IPS-NIHi7 (cell line): ENCODE measurements at regions not wholly inside any gene's neighbourhood (a gene's known extent, or its start where the extent isn't known, plus 50 kb on each side); places are given as distances from the start of the nearest gene placed in this dataset.
"Not testable (repeated sequence)": the region's sequence is repeated elsewhere in the genome, so short reads cannot be mapped to it uniquely, and the experiment has no call there.

Experiments
- DNase-seq: peaks from one replicate; pipeline ENCODE4 v3.0.0; 2012; ENCODE audit warnings: mixed read lengths; ENCODE audit errors: extremely low spot score

- no peak for DNase-seq
Measured at GRCh38 chr10:90023950-90024349, 322.6 kb downstream of the KIF20B start.

- no peak for DNase-seq
Measured at GRCh38 chr10:90028312-90028711, 326.9 kb downstream of the KIF20B start.

- no peak for DNase-seq
Measured at GRCh38 chr10:90031776-90032175, 330.4 kb downstream of the KIF20B start.

- DNase-seq = no peak
Measured at GRCh38 chr10:90032519-90032918, 331.1 kb downstream of the KIF20B start.

DNA sequence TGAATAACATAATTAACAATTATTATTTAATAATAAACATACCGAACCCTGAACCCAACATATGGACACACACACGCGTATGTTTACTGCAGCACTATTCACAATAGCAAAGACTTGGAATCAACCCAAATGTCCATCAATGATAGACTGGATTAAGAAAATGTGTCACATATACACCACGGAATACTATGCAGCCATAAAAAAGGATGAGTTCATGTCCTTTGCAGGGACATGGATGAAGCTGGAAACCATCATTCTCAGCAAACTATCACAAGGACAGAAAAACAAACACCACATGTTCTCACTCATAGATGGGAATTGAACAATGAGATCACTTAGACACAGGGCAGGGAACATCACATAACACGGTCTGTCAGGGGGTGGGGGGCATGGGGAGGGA lies 333.5 kb downstream of the KIF20B start:
- not testable (repeated sequence) for DNase-seq

GRCh38 chr10:90041585-90041984 lies 340.2 kb downstream of the KIF20B start:
- no peak for DNase-seq

DNA sequence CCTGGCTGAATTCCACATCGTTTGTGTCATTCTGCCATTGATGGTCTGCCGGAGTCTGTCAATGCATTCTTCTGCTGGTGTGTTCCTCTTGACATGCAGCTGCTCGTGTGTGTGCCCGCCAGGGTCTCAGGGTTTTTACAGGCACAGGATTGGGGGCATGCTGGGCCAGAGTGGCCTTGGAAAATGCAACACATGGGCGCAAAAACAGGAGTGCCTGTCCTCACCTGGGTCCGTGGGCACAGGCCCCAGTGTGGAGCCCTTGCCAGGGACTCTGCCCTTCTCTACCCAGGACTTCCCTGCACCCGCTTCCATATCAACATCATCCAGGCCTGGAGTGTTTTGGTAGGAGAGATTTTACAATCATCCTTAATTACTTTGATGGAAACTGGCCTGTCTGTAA lies 340.7 kb downstream of the KIF20B start:
- DNase-seq = no peak

DNA sequence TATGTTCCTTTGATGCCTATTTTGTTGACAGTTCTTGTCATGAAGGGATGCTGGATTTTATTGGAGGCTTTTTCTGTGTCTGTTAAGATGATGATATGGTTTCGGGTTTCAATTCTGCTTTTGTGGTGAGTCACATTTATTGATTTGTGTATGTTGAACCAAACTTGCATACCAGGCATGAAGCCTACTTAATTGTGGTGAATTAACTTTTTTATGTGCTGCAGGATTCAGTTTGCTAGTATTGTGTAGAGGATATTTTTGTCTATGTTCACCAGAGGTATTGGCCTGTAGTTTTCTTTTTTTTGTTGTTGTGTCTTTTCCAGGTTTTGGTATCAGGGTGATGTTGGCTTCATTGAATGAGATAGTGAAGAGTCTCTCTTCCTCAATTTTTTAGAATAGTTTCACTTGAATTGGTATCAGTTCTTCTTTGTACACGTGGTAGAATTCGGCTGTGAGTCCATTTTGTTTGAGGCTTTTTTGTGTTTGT lies 345.9 kb downstream of the KIF20B start:
- DNase-seq = no peak

DNA sequence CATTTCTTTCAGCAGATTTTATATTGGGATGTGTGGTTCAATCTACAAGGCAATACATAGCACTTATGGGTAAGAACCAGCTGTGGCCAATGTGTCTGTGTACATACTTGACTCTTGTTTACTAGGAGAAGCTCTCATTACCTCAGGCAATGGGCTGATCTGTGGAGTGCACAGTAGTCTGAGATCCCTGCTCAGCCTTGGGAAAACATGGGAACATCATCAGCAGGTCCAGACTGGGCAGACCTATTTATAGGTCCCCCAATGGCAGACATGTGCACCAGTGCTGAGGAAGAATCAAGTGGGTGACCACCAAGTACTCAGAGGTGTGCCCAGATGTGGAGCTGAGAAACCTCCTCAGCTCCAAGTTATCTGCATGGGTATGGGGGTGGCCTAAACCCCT lies 349.7 kb downstream of the KIF20B start:
- no peak for DNase-seq

GRCh38 chr10:90051474-90051873 lies 350.1 kb downstream of the KIF20B start:
- no peak for DNase-seq

DNA sequence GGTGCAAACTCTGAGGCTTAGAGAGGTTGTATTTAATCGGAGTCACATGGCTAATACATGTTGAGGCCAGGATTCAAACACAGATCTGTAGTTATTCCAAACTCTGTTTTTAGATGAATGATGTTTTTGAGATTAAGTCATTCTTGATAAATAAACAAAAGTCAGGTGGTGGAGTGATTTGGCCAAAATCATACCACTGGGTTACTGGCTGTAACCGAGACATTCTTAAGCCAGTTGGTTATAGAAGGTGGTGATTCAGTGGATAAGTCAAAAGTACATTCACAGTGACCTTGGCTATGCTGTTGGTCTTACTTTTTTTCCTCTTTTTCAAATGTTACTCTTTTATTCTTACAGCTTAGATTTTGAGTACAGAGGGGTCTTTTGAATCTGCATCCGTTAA lies 361.4 kb downstream of the KIF20B start:
- no peak for DNase-seq

- DNase-seq = no peak
Measured at GRCh38 chr10:90064295-90064694, 362.9 kb downstream of the KIF20B start.

GRCh38 chr10:90066435-90066834 lies 365.0 kb downstream of the KIF20B start:
- DNase-seq = no peak

- no peak for DNase-seq
Measured at GRCh38 chr10:90075995-90076394, 374.6 kb downstream of the KIF20B start.

GRCh38 chr10:90079819-90080218 lies 378.4 kb downstream of the KIF20B start:
- DNase-seq = no peak

DNA sequence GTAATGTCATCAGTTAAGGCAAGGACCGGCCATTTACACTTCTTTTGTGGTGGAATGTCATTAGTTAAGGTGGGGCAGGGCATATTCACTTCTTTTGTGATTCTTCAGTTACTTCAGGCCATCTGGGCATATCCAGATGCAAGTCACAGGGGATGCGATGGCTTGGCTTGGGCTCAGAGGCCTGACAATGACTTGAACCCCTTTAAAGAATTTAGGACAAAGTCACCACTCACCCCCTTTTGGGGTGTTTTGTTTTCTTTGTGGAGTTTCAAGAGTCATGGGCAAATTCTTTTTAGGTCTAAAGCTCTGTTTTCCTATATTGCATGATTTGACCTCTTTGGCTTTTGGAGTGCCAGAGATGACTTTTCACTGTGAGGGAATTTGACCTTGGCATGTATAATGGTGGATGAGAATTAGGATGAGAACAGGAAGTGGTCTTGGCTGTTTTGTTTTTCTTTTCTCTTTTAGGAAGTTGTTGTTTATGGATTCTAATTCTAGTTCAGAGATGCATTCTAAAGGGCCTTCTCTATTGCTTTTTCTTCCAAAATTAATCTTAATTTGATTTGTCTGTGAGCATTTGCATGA lies 385.3 kb downstream of the KIF20B start:
- DNase-seq = not testable (repeated sequence)

DNA sequence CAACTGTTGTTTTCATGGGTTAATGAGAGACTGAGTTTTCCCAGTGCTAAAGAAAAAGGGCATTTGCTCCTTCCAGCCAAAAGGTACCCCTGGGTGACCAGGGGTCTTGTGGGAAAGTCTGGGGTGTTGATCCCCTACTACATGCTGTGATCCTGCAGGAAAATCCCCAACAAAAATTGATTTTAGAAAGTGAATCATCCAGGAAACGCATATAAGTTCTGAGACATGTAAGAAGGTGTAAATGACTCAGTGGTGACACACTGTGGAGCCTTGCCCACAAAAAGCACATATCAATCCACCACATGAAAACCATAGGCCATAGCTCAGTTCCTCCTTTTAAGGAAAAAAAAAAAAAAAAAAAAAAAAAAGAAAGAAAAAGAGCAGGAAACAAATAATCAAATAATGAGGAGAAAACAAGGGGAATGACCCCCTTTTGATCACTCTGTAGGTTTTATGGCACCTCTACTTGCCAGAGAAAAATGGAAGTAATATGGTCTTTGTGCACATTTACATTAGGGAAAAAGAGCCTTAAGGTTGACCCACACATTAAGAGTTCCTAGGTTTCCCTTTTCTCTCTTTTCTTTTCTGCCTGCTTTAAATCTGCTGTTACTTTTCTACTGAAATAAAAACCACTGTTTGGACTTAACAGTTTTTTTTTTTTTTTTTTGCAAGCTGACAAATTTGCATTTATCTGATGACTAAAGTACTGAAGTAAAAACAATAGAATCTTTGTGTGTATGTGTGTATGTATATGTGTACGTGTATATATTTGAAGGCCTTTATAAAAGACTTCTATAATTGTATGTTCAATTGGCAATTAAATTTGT lies 386.0 kb downstream of the KIF20B start:
- DNase-seq = no peak

DNA sequence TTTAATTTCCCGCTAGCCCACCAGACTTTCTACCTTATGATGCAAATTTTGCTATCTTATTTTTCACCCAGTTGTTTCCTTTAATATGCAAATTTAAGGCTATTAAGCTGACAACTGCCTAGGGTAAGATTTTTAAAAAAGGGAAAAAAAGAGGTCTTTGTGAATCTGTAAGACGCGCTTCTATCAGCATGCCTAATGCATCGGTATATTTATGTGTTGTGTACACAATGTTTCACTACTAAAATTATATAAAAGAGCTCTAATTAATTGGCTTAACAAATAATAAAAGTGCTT lies 386.6 kb downstream of the KIF20B start:
- no peak for DNase-seq

DNA sequence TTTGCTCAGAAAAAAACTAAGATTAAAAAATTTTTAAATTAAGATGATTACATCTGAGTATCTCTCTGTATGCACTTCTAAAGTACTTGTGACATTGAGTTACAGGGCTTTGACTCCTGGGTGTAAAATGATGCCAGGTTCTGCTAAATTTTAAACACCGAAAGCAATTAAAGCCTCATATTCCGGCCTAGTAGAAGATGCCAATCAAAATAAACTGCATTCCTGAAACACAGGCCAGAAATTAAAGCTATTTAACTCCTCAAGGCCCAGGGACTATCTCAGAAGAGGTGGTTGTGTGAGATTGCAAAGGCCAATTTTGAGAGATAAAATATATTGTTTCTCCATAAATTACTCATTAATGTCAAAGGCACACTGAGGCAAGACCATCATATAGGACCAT lies 388.3 kb downstream of the KIF20B start:
- no peak for DNase-seq

DNA sequence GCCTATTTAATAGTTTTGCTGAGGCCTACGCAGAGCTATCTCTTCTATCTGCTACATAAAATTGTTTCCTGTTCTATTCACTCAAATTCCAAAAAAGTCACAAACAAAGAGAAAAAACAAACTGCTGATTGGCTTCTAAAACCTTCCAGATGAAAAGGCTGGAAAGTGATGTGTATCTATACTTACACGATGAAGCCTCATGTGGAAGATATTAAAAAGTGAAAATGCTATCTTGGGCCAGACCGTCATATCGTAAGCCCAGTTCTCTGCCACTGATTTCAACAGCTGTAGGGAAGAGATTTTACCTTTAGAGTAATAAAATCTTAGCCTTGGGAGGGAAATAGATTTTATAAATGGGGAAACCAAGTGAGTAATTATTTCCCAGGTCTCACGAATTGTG lies 394.8 kb downstream of the KIF20B start:
- DNase-seq = no peak

- DNase-seq = not testable (repeated sequence)
Measured at GRCh38 chr10:90107581-90107980, 406.2 kb downstream of the KIF20B start.

GRCh38 chr10:90111671-90112070 lies 410.3 kb downstream of the KIF20B start:
- DNase-seq = no peak

GRCh38 chr10:90112681-90113080 lies 411.3 kb downstream of the KIF20B start:
- no peak for DNase-seq

DNA sequence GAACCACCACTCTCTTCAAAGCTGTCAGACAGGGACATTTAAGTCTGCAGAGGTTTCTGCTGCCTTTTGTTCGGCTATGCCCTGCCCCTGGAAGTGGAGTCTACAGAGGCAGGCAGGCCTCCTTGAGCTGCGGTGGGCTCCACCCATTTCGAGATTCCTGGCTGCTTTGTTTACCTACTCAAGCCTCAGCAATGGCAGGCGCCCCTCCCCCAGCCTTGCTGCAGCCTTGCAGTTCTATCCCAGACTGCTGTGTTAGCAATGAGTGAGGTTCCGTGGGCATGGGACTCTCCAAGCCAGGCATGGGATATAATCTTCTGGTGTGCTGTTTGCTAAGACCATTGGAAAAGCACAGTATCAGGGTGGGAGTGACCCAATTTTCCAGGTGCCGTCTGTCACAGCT lies 417.2 kb downstream of the KIF20B start:
- not testable (repeated sequence) for DNase-seq
